Amniotic epithelial cell (primary cell): ENCODE measurements at regions not wholly inside any gene's neighbourhood (a gene's known extent, or its start where the extent isn't known, plus 50 kb on each side); places are given as distances from the start of the nearest gene placed in this dataset.
"Not testable (repeated sequence)": the region's sequence is repeated elsewhere in the genome, so short reads cannot be mapped to it uniquely, and the experiment has no call there.

ENCODE experiments used
- DNase-seq: peaks from one replicate; pipeline ENCODE4 v3.0.0-alpha.2; 2010; ENCODE audit warnings: low read depth

GRCh38 chr14:83091991-83092956 is 1558.6 kb upstream of the SEL1L start:
- DNase-seq, result not testable (repeated sequence)

- no peak for DNase-seq
These were observed 1562.4 kb upstream of the SEL1L start for GRCh38 chr14:83096092-83096491.

DNA sequence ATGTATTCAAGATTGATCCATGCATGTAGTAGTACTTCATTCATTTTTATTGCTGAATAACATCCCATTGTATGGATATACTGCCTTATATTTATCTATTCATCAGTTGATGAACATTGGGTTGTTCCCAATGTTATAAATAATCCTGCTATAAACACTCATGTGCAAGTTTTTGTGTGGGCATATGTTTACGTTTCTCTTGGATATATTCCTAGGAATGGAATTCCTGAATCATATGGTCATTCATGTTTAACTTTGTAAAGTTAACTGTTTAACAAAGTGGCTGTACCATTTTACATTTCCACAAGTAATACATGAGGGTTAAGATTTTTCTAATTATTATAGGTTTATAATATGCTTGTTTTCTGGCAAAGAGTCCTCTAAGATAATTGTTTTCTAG is 1568.2 kb upstream of the SEL1L start:
- no peak for DNase-seq

DNA sequence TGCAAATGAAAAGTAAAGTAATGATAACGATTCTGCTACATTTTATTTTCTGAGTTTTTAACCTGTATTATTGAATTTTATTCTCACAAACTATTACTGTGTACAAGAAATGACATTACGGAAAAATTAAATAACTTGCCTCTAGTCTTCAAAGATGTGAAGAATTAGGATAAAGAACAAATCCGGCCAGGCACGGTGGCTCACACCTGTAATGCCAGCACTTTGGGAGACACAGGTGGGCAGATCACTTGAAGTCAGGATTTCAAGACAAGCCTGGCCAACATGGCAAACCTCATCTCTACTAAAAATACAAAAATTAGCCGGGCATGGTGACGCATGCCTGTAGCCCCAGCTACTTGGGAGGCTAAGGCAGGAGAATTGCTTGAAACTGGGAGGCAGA is 1584.4 kb upstream of the SEL1L start:
- DNase-seq, result no peak

DNA sequence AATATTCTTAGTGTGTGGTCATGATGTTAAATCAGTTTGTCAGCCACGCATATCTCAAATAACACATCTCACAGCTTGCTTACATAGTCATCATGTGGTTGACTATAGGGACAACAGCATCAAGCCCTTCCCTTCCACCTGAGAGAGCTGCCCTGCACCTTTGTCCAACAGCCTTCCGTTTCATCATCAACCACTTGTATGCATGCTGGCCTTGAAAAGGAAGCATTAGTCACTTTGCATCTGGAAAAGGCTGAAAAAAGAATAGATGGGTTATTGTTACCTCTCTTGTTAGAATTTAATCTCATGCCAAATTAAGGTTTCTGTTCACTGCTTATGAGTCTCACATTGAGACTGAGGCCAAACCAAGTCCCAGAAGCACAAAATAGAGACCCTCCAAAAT is 1586.5 kb upstream of the SEL1L start:
- DNase-seq, result no peak

GRCh38 chr14:83126076-83126475 is 1592.4 kb upstream of the SEL1L start:
- DNase-seq, result no peak

GRCh38 chr14:83128783-83129182 is 1595.1 kb upstream of the SEL1L start:
- no peak for DNase-seq

DNA sequence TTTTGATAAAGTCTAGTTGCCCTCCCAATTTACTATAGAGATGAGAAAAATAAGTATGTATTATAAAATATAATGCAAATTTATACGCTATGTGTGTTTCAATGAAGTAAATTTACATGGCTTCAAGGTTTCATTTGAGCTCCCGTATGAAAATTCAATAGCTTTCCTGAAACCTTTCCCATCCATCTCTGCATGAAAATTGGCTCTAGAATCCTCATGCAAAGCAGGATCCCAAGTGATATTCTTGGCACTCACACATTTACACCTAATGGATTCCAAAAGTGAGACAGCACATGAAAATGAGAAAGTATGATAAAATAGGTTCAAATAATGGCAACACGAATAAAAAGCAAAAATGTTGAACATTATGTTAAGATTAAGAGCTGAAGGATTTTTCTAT is 1595.8 kb upstream of the SEL1L start:
- DNase-seq, result no peak

GRCh38 chr14:83133981-83134645 is 1600.5 kb upstream of the SEL1L start:
- peak; percentile 1 for DNase-seq

DNA sequence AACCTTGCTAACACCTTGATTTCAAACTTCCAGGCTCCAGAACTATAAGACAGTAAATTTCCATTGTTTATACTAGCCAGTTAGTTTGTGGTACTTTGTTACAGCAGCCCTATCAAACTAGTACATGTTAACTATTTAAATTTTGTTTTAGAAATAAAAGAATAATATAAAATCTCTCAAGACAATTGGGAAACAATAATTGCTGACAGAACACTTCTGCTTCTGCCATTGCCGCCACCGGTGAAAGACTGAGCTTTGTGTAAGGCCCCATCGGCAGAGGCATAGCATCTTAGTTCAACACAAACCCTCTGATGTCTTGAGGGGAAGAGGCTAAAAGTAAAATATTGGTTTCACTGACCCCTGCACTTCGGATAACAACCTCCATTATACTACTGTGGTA is 1607.1 kb upstream of the SEL1L start:
- no peak for DNase-seq

- DNase-seq, result no peak
These were observed 1613.4 kb upstream of the SEL1L start for GRCh38 chr14:83147006-83147405.

DNA sequence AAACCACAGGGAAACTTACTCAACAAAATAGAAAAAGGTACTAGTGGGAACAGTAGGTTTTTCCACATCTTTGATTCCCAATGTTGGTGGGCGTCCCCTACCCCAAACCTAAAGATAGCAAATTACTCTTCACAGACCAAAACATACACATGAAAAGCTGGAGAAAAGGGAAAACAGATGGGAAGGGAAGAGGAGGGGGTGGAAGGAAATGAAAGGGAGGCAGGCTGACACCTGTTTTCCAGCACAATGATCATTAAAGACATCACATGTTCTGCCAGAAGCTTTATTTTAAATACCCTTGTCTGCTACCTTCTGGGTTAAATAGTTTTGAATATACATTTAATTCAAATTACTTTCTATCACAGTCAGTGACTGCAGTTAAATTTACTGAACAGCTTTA is 1617.9 kb upstream of the SEL1L start:
- DNase-seq, result no peak

GRCh38 chr14:83153081-83153480 is 1619.4 kb upstream of the SEL1L start:
- DNase-seq, result no peak

DNA sequence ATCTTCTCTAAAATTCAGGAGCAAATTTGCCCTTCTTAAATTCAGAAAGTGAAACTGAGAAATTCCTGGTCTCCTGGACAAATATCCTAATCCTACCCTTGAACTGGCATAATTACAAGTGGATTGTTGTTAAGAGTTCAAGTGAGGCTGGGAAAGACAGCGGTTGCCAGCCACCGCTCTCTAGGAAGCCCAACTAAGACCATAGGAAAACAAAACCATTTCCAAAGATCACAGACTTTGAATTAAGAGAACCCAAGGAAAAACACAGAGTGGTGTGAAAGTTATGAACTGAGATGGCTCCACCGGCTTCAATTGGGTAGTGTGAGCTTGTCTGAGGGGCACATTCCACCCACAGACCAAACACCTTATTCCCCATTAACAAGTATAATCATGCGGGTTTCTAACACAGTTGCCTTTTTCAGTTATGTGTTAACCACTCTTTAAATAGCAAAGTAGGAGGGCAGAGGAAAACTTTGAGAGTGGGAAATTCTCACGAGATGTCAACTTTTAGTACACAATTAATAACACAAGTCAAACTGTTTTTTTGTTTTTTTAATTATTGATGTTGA is 1628.8 kb upstream of the SEL1L start:
- no peak for DNase-seq

- DNase-seq, result no peak
These were observed 1629.4 kb upstream of the SEL1L start for GRCh38 chr14:83163016-83163415.

GRCh38 chr14:83164016-83164415 is 1630.4 kb upstream of the SEL1L start:
- DNase-seq, result peak; percentile 89

DNA sequence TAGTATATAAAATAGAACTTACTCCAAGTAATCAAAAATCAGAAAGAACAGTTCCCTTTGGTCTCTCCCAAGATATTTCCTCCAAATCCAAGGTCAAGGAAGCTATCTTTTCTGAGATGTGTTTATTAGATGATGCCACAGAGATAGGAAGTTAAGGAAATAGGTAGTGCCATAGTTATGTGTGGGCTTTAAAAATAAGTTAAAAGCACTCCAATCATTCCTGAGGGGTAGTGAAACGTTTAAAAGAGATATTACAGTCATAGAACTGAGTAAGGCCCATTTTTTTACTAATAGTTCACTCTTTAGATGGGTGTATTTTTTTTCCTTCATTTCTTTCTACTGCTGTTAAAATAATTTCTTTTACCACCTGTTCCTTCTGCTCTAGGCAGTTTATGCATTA is 1630.9 kb upstream of the SEL1L start:
- peak; percentile 4 for DNase-seq

DNA sequence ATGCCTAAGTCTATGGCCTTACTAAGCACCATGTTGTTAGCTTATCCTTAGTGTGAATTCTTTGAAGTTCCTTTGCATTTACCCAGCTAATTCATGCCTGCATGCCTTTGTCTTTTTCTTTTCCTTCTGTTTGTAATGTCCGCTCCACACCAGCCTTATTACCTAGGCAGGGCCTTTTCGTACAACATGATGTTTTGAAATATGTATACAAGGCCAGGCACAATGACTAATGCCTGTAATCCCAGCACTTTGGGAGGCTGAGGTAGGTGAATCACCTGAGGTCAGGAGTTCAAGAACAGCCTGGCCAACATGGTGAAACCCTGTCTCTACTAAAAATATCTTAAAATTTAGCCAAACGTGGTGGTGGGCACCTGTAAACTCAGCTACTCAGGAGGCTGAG is 1636.5 kb upstream of the SEL1L start:
- peak; percentile 47 for DNase-seq

GRCh38 chr14:83171761-83172160 is 1638.1 kb upstream of the SEL1L start:
- DNase-seq, result peak; percentile 3

GRCh38 chr14:83172363-83172762 is 1638.7 kb upstream of the SEL1L start:
- DNase-seq, result peak; percentile 9

DNA sequence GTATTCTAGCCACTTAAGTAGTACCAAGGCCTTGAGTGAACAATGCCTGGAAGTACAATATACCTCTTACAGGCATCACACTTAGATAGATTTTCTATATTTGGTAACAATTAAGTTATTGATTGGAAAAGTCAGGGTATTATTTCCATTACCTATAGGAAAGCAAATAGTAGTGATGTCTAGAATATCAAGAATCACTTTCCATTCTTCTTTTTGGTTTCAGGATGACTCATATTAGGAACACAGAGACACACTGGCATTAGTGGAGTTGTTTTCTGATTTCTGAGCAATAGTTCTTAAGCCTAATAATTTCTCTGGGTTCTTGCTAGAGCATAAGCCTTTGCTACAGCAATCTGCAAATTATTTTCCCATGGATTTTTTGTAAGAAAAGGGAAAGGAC is 1640.0 kb upstream of the SEL1L start:
- DNase-seq, result no peak

GRCh38 chr14:83184531-83184930 is 1650.9 kb upstream of the SEL1L start:
- no peak for DNase-seq

DNA sequence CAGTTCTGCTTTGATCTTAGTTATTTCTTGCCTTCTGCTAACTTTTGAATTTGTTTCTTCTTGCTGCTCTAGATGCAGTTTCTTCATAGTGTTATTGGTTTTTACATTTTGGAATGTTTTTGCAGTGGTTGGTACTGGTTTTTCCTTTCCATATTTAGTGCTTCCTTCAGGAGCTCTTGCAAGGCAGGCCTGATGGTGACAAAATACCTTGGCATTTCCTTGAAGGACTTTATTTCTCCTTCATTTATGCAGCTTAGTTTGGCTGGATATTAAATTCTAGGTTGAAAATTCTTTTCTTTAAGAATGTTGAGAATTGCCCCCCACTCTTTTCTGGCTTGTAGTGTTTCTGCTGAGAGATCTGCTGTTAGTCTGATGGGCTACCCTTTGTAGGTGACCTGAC is 1654.7 kb upstream of the SEL1L start:
- DNase-seq, result not testable (repeated sequence)
